Endothelial cell of umbilical vein (primary cell): ENCODE measurements at regions not wholly inside any gene's neighbourhood (a gene's known extent, or its start where the extent isn't known, plus 50 kb on each side); places are given as distances from the start of the nearest gene placed in this dataset.
"Not testable (repeated sequence)": the region's sequence is repeated elsewhere in the genome, so short reads cannot be mapped to it uniquely, and the experiment has no call there.

Experiments
- BruUV-seq: library from RNA; stranded (reverse); fragments of 400-500 nt; replicated peaks from 2 replicates; lab custom pipeline; 2021; lab: Mats Ljungman, UMichigan
- CTCF ChIA-PET: fragments of 300-600, 350-600 bp; sonication (Branson Sonifier 250); formaldehyde crosslinking; loops from one replicate; lab custom pipeline; 2021; ENCODE audit warnings: antibody characterized with exemption, inconsistent platforms; lab: Charles Lee
- POLR2A ChIA-PET: fragments of 300-600, 350-600 bp; sonication (Branson Sonifier 250); formaldehyde crosslinking; loops from one replicate; lab custom pipeline; 2021; ENCODE audit warnings: antibody characterized with exemption, inconsistent platforms; lab: Charles Lee
- DNase-seq: peaks from one replicate; pipeline ENCODE4 v3.0.0-alpha.2; 2011; ENCODE audit warnings: low read depth, low spot score
- FAIRE-seq: peaks from 2 replicates; lab custom pipeline; 2011; peaks lifted over from hg19 to GRCh38; lab: Jason Lieb, UNC
- H2AFZ ChIP-seq: 2 replicates; pipeline ENCODE4 v1.6.0; 2012; ENCODE audit warnings: low read depth, low read length, control low read depth, inconsistent platforms
- H3K27ac ChIP-seq: 2 replicates; pipeline ENCODE4 v1.5.1; 2011; ENCODE audit warnings: low read depth, mild to moderate bottlenecking, control low read depth, low read length, moderate library complexity; ENCODE audit not compliant: insufficient read depth
- H3K27me3 ChIP-seq, 2 experiments: 2 replicates each; pipeline versions ENCODE4 v1.6.0 to v1.6.1; 2011; ENCODE audit warnings: low read length in 2 of 2, mixed read lengths in 1 of 2; ENCODE audit not compliant: control insufficient read depth in 2 of 2, insufficient read depth in 2 of 2
- H3K36me3 ChIP-seq, 2 experiments: 2 replicates in 1 of 2; 3 replicates in 1 of 2; pipeline ENCODE4 v1.5.1; 2011; ENCODE audit warnings: low read length in 2 of 2, mild to moderate bottlenecking in 1 of 2, moderate library complexity in 1 of 2; ENCODE audit not compliant: control insufficient read depth in 2 of 2, insufficient read depth in 2 of 2; ENCODE audit errors: extremely low read depth in 1 of 2
- H3K4me1 ChIP-seq: 3 replicates; pipeline ENCODE4 v1.5.1; 2011; ENCODE audit warnings: mild to moderate bottlenecking, low read length; ENCODE audit not compliant: control insufficient read depth, insufficient read depth; ENCODE audit errors: extremely low read depth
- H3K4me2 ChIP-seq: 2 replicates; pipeline ENCODE4 v1.6.1; 2011; ENCODE audit warnings: low read length, control low read depth, mixed read lengths; ENCODE audit not compliant: insufficient read depth
- H3K4me3 ChIP-seq, 3 experiments: fragments of 200-600 bp in 1 of 3; sonication (generic), shearing (Covaris generic) in 1 of 3; replicated peaks in 1 of 3; 2 replicates each; pipeline ENCODE4 v1.5.1; 2011 to 2016; ENCODE audit warnings: control low read depth in 3 of 3, low read length in 3 of 3, mild to moderate bottlenecking in 2 of 3, inconsistent platforms in 1 of 3, low read depth in 1 of 3, moderate library complexity in 1 of 3; ENCODE audit not compliant: insufficient read depth in 1 of 3
- H3K79me2 ChIP-seq: 2 replicates; pipeline ENCODE4 v1.6.0; 2012; ENCODE audit warnings: low read length, inconsistent platforms; ENCODE audit not compliant: control insufficient read depth, insufficient read depth
- H3K9ac ChIP-seq: replicated peaks from 2 replicates; pipeline ENCODE3; 2011; ENCODE audit warnings: low read length, control low read depth; ENCODE audit not compliant: insufficient read depth; ENCODE audit errors: extremely low read depth
- H3K9me1 ChIP-seq: replicated peaks from 3 replicates; pipeline ENCODE4 v1.6.0; 2011; ENCODE audit warnings: mild to moderate bottlenecking, low read length; ENCODE audit not compliant: control insufficient read depth, insufficient read depth; ENCODE audit errors: extremely low read depth
- H3K9me3 ChIP-seq: replicated peaks from 2 replicates; pipeline ENCODE4 v1.5.1; 2012; ENCODE audit warnings: low read length, inconsistent platforms; ENCODE audit not compliant: control insufficient read depth, insufficient read depth
- H4K20me1 ChIP-seq: replicated peaks from 2 replicates; pipeline ENCODE3; 2011; ENCODE audit warnings: mild to moderate bottlenecking, low read length; ENCODE audit not compliant: control insufficient read depth, insufficient read depth; ENCODE audit errors: extremely low read depth
- dilution Hi-C: fragments of 300-500 bp; cut with MboI; formaldehyde crosslinking; loops from one replicate; pipeline ENCODE4 v1.15.0; 2019; ENCODE audit warnings: low sequenced_read_pairs; ENCODE audit not compliant: extremely low pct_ligation_motif_present
- intact Hi-C: fragments of 100-400 bp; cut with micrococcal nuclease; formaldehyde crosslinking; loops from one replicate; pipeline ENCODE4 v1.10.0; 2022

GRCh38 chr9:62858240-62858639 lies 1668.4 kb downstream of the SPATA31A7 start:
- dilution Hi-C loops, H3K9me3 ChIP-seq, H3K4me3 ChIP-seq, POLR2A ChIA-PET, H3K4me2 ChIP-seq, H3K4me1 ChIP-seq, DNase-seq, H2AFZ ChIP-seq, H3K27me3 ChIP-seq, BruUV-seq, H4K20me1 ChIP-seq, H3K27ac ChIP-seq, FAIRE-seq, H3K9ac ChIP-seq, H3K79me2 ChIP-seq, intact Hi-C loops, H3K9me1 ChIP-seq, H3K36me3 ChIP-seq, CTCF ChIA-PET: not testable (repeated sequence)

GRCh38 chr9:62860939-62861860 lies 1671.4 kb downstream of the SPATA31A7 start:
- H3K36me3 ChIP-seq, H3K4me2 ChIP-seq, DNase-seq, H3K79me2 ChIP-seq, CTCF ChIA-PET, FAIRE-seq, H3K4me3 ChIP-seq, H3K4me1 ChIP-seq, H3K27ac ChIP-seq, H3K9ac ChIP-seq, H4K20me1 ChIP-seq, intact Hi-C loops, dilution Hi-C loops, H3K27me3 ChIP-seq, H3K9me3 ChIP-seq, H3K9me1 ChIP-seq, H2AFZ ChIP-seq, POLR2A ChIA-PET, BruUV-seq: not testable (repeated sequence)

- H4K20me1 ChIP-seq, POLR2A ChIA-PET, H2AFZ ChIP-seq, FAIRE-seq, H3K9me3 ChIP-seq, H3K27ac ChIP-seq, intact Hi-C loops, H3K4me1 ChIP-seq, H3K4me2 ChIP-seq, H3K36me3 ChIP-seq, H3K79me2 ChIP-seq, dilution Hi-C loops, H3K4me3 ChIP-seq, H3K27me3 ChIP-seq, DNase-seq, BruUV-seq, H3K9me1 ChIP-seq, CTCF ChIA-PET, H3K9ac ChIP-seq: not testable (repeated sequence)
Observed at GRCh38 chr9:62862180-62862579, 1672.3 kb downstream of the SPATA31A7 start.

- H3K27me3 ChIP-seq, intact Hi-C loops, H2AFZ ChIP-seq, H4K20me1 ChIP-seq, H3K4me1 ChIP-seq, FAIRE-seq, BruUV-seq, dilution Hi-C loops, H3K36me3 ChIP-seq, H3K9me3 ChIP-seq, H3K9me1 ChIP-seq, H3K4me3 ChIP-seq, CTCF ChIA-PET, H3K79me2 ChIP-seq, H3K27ac ChIP-seq, H3K4me2 ChIP-seq, POLR2A ChIA-PET, H3K9ac ChIP-seq: not testable (repeated sequence)
- DNase-seq = peak; percentile 45
Observed at GRCh38 chr9:62863319-62863718, 1673.5 kb downstream of the SPATA31A7 start.
